ENCODE measurements at regions not wholly inside any gene's neighbourhood (a gene's known extent, or its start where the extent isn't known, plus 50 kb on each side); places are given as distances from the start of the nearest gene placed in this dataset.

DNA sequence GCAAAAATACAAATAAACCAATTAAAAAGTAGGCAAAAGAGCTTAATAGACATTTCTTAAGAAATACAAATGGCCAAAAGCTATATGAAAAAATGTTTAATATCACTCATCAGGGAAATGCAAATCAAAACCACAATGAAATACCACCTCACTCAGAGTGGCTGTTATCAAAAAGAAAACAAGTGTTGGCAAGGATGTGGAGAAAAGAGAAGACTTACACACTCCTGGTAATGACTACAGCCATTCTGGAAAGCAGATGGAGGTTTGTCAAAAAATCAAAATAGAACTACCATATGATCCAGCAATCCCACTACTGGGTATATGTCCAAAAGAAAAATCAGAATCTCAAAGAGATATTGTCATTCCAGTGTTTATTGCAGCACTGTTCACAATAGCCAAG is 223.5 kb upstream of the SLC10A2 start:
- no peak overlapping the region for H3K27ac ChIP-seq
- H3K4me3 ChIP-seq = no peak overlapping the region
- no peak for DNase-seq
- H3K9me2 ChIP-seq (ENCODE audit: insufficient read depth) = no peaks in the 10 kb centered on the region
- H3K79me2 ChIP-seq (ENCODE audit: insufficient read depth) = no peaks in the 10 kb centered on the region
- no peak overlapping the region for H2AFZ ChIP-seq
- H3K36me3 ChIP-seq (ENCODE audit: low read depth) = no peaks in the 10 kb centered on the region
- no peaks in the 10 kb centered on the region for H3F3A ChIP-seq (ENCODE audit: insufficient read depth)
- H3K9me3 ChIP-seq (ENCODE audit: low read depth) = no peaks in the 10 kb centered on the region
- H3K4me2 ChIP-seq (ENCODE audit: unreplicated experiment) = no peak overlapping the region
- TF ChIP-seq EZH2phosphoT487 (IDR thresholded peaks at IDR 0.05; ENCODE audit: insufficient read depth, low read depth) = no peak
- TF ChIP-seq EZH2 (IDR thresholded peaks at IDR 0.05; ENCODE audit: insufficient read depth, poor library complexity, severe bottlenecking) = no peak
- H3K4me1 ChIP-seq (ENCODE audit: insufficient read depth) = no peaks in the 10 kb centered on the region
- in situ Hi-C loops (cut with MboI) = no loop called here
- no peak overlapping the region for H3K9ac ChIP-seq
- H4K20me1 ChIP-seq (ENCODE audit: insufficient read depth) = no peaks in the 10 kb centered on the region
- H3K27me3 ChIP-seq (replicated peaks; ENCODE audit: insufficient read depth) = no peaks in the 10 kb centered on the region

DNA sequence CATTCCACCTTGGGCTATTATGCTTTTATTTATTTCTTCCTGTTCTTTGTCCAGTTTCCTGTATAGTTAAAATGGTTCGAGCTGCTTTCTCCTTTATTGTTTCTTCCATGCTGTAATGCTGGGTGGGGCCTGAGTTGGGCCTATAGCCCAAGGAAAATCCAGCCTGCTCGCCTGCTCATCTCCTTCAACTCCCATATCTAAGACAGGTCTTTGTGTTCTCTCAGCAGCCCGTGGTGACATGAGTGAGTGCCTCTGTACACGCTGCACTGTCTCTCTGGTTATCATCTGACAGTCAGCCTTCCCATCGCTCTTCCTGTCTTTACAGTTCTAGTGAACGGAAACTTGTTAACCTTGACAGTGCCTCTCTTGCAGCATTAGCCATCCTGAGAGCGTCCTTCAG is 221.9 kb upstream of the SLC10A2 start:
- Histone ChIP-seq H3K9me2 (ENCODE audit: insufficient read depth) (no peaks in the 10 kb centered on the region), H3K79me2 (ENCODE audit: insufficient read depth) (no peaks in the 10 kb centered on the region), H3K27me3 (replicated peaks; ENCODE audit: insufficient read depth) (no peaks in the 10 kb centered on the region), H4K20me1 (ENCODE audit: insufficient read depth) (no peaks in the 10 kb centered on the region), H3K4me3 (no peak overlapping the region), H3F3A (ENCODE audit: insufficient read depth) (no peaks in the 10 kb centered on the region), H3K4me2 (ENCODE audit: unreplicated experiment) (no peak overlapping the region), H3K27ac (no peak overlapping the region), H3K4me1 (ENCODE audit: insufficient read depth) (no peaks in the 10 kb centered on the region), H3K9ac (no peak overlapping the region), H3K36me3 (ENCODE audit: low read depth) (no peaks in the 10 kb centered on the region), H3K9me3 (ENCODE audit: low read depth) (no peaks in the 10 kb centered on the region), H2AFZ (no peak overlapping the region)
- in situ Hi-C loops (cut with MboI) = no loop called here
- DNase-seq = no peak
- WGBS, 2 experiments (ENCODE audit: low coverage in 1 of 2, low lambda C conversion rate in 2 of 2, missing lambda C conversion rate in 2 of 2) = 12 to 16% methylated on average over 7 of the region's 7 CpGs
- TF ChIP-seq EZH2phosphoT487 (IDR thresholded peaks at IDR 0.05; ENCODE audit: insufficient read depth, low read depth) (no peak), EZH2 (IDR thresholded peaks at IDR 0.05; ENCODE audit: insufficient read depth, poor library complexity, severe bottlenecking) (no peak)

GRCh38 chr13:103287659-103288058 is 221.4 kb upstream of the SLC10A2 start:
- Histone ChIP-seq H3K79me2 (ENCODE audit: insufficient read depth) (no peaks in the 10 kb centered on the region), H3K9ac (no peak overlapping the region), H2AFZ (no peak overlapping the region), H3K27me3 (replicated peaks; ENCODE audit: insufficient read depth) (no peaks in the 10 kb centered on the region), H3K4me2 (ENCODE audit: unreplicated experiment) (no peak overlapping the region), H3K36me3 (ENCODE audit: low read depth) (no peaks in the 10 kb centered on the region), H3K9me2 (ENCODE audit: insufficient read depth) (no peaks in the 10 kb centered on the region), H3F3A (ENCODE audit: insufficient read depth) (no peaks in the 10 kb centered on the region), H3K4me1 (ENCODE audit: insufficient read depth) (no peaks in the 10 kb centered on the region), H3K27ac (no peak overlapping the region), H3K9me3 (ENCODE audit: low read depth) (no peaks in the 10 kb centered on the region), H4K20me1 (ENCODE audit: insufficient read depth) (no peaks in the 10 kb centered on the region), H3K4me3 (no peak overlapping the region)
- TF ChIP-seq EZH2 (IDR thresholded peaks at IDR 0.05; ENCODE audit: insufficient read depth, poor library complexity, severe bottlenecking) (no peak), EZH2phosphoT487 (IDR thresholded peaks at IDR 0.05; ENCODE audit: insufficient read depth, low read depth) (no peak)
- no peak for DNase-seq
- in situ Hi-C loops (cut with MboI) = no loop called here

DNA sequence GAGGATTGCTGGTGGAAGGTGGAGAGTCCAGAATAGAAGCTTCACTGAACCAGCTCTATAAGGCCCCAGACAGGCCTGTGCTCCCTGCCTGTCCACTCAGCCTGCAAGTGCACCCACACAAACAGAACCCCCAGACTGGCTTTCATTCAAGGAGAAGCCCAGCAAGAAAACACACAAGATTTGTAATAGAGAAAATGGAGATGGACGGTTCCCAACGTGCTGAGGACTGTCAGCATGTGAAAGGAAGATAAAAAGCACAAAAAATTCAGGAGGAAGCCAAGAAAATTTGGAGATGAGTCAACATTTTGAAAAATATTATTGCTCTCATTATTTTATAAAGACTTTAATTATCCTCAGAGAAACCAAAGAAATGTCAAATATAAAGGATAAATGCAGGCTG is 218.2 kb upstream of the SLC10A2 start:
- H3K27me3 ChIP-seq (replicated peaks; ENCODE audit: insufficient read depth) = no peaks in the 10 kb centered on the region
- no peak overlapping the region for H3K9ac ChIP-seq
- H3F3A ChIP-seq (ENCODE audit: insufficient read depth) = no peaks in the 10 kb centered on the region
- H4K20me1 ChIP-seq (ENCODE audit: insufficient read depth) = no peaks in the 10 kb centered on the region
- no peak overlapping the region for H3K27ac ChIP-seq
- WGBS, 2 experiments (ENCODE audit: low coverage in 1 of 2, low lambda C conversion rate in 2 of 2, missing lambda C conversion rate in 2 of 2) = 0 to 2% methylated on average over 2 of the region's 2 CpGs
- no peak for DNase-seq
- no peak for TF ChIP-seq EZH2phosphoT487 (IDR thresholded peaks at IDR 0.05; ENCODE audit: insufficient read depth, low read depth)
- no peak for TF ChIP-seq EZH2 (IDR thresholded peaks at IDR 0.05; ENCODE audit: insufficient read depth, poor library complexity, severe bottlenecking)
- H3K9me2 ChIP-seq (ENCODE audit: insufficient read depth) = no peaks in the 10 kb centered on the region
- H3K4me3 ChIP-seq = no peak overlapping the region
- no peak overlapping the region for H2AFZ ChIP-seq
- no peaks in the 10 kb centered on the region for H3K36me3 ChIP-seq (ENCODE audit: low read depth)
- no peaks in the 10 kb centered on the region for H3K9me3 ChIP-seq (ENCODE audit: low read depth)
- in situ Hi-C loops (cut with MboI) = no loop called here
- H3K4me2 ChIP-seq (ENCODE audit: unreplicated experiment) = no peak overlapping the region
- H3K4me1 ChIP-seq (ENCODE audit: insufficient read depth) = no peaks in the 10 kb centered on the region
- no peaks in the 10 kb centered on the region for H3K79me2 ChIP-seq (ENCODE audit: insufficient read depth)

- in situ Hi-C loops (cut with MboI) = no loop called here
- Histone ChIP-seq H3K9me3 (ENCODE audit: low read depth) (no peaks in the 10 kb centered on the region), H3K36me3 (ENCODE audit: low read depth) (no peaks in the 10 kb centered on the region), H3K27me3 (replicated peaks; ENCODE audit: insufficient read depth) (no peaks in the 10 kb centered on the region), H4K20me1 (ENCODE audit: insufficient read depth) (no peaks in the 10 kb centered on the region), H3K4me3 (no peak overlapping the region), H3K9ac (no peak overlapping the region), H3K4me2 (ENCODE audit: unreplicated experiment) (no peak overlapping the region), H3K9me2 (ENCODE audit: insufficient read depth) (no peaks in the 10 kb centered on the region), H3K79me2 (ENCODE audit: insufficient read depth) (no peaks in the 10 kb centered on the region), H2AFZ (no peak overlapping the region), H3K27ac (no peak overlapping the region), H3F3A (ENCODE audit: insufficient read depth) (no peaks in the 10 kb centered on the region), H3K4me1 (ENCODE audit: insufficient read depth) (no peaks in the 10 kb centered on the region)
- no peak for DNase-seq
- 48 to 50% methylated on average over 1 of the region's 1 CpG for WGBS, 2 experiments (ENCODE audit: low coverage in 1 of 2, low lambda C conversion rate in 2 of 2, missing lambda C conversion rate in 2 of 2)
- no peak for TF ChIP-seq EZH2 (IDR thresholded peaks at IDR 0.05; ENCODE audit: insufficient read depth, poor library complexity, severe bottlenecking)
- no peak for TF ChIP-seq EZH2phosphoT487 (IDR thresholded peaks at IDR 0.05; ENCODE audit: insufficient read depth, low read depth)
These were observed 217.2 kb upstream of the SLC10A2 start for GRCh38 chr13:103283451-103283820.
